HepG2 (cell line): ENCODE measurements at regions not wholly inside any gene's neighbourhood (a gene's known extent, or its start where the extent isn't known, plus 50 kb on each side); places are given as distances from the start of the nearest gene placed in this dataset.

Experiments
- ATAC-seq: fragments of 200-7000 bp; cut with Tn5 transposase; 3 replicates; pipeline ENCODE4 v1.9.1; 2020; ENCODE audit warnings: mild to moderate bottlenecking, moderate library complexity
- BruUV-seq: library from RNA; stranded (reverse); fragments of 400-500 nt; replicated peaks from 2 replicates; lab custom pipeline; 2021; lab: Mats Ljungman, UMichigan
- CTCF ChIA-PET: fragments of 300-600 bp; formaldehyde crosslinking; extraction: SDS; loops from one replicate; lab custom pipeline; 2021; ENCODE audit warnings: low total read pairs, inconsistent platforms, low intra/inter-chr PET ratio; lab: Yijun Ruan, JAX
- POLR2A ChIA-PET: fragments of 350-600 bp; sonication (Branson Sonifier 250); formaldehyde crosslinking; loops from one replicate; lab custom pipeline; 2020; ENCODE audit warnings: antibody characterized with exemption, inconsistent platforms; lab: Yijun Ruan, JAX
- DNase-seq: peaks from one replicate; pipeline ENCODE4 v3.0.0-alpha.2; 2015; ENCODE audit warnings: low spot score
- FAIRE-seq: peaks from 3 replicates; lab custom pipeline; 2011; peaks lifted over from hg19 to GRCh38; lab: Jason Lieb, UNC
- H2AFZ ChIP-seq: one replicate; pipeline ENCODE4 v1.6.1; 2011; ENCODE audit warnings: low read length, inconsistent platforms
- H3K27ac ChIP-seq: fragments of 300-600 bp; 3 replicates; pipeline ENCODE4 v1.8.0; 2011; ENCODE audit warnings: mixed run types, mild to moderate bottlenecking, mixed read lengths, low read length, inconsistent platforms; ENCODE audit not compliant: insufficient read depth; ENCODE audit errors: extremely low read length
- H3K27me3 ChIP-seq, 2 experiments: fragments of 200-600 bp in 1 of 2; 2 replicates in 1 of 2; 3 replicates in 1 of 2; pipeline versions ENCODE4 v1.6.0 to v1.8.0; 2011; ENCODE audit warnings: low read length in 2 of 2, mild to moderate bottlenecking in 2 of 2, moderate library complexity in 2 of 2, inconsistent platforms in 1 of 2; ENCODE audit not compliant: insufficient read depth in 2 of 2, control insufficient read depth in 1 of 2
- H3K36me3 ChIP-seq, 2 experiments: fragments of 200-600 bp in 1 of 2; replicated peaks in 1 of 2; 2 replicates in 1 of 2; 3 replicates in 1 of 2; pipeline versions ENCODE4 v1.5.1 to v1.8.0; 2011; ENCODE audit warnings: low read length in 2 of 2, inconsistent platforms in 1 of 2; ENCODE audit not compliant: insufficient read depth in 2 of 2, control insufficient read depth in 1 of 2
- H3K4me1 ChIP-seq: 2 replicates; pipeline ENCODE4 v1.5.1; 2012; ENCODE audit warnings: low read length, inconsistent platforms; ENCODE audit not compliant: insufficient read depth
- H3K4me2 ChIP-seq: 2 replicates; pipeline ENCODE4 v1.6.0; 2011; ENCODE audit warnings: low read depth, low read length, inconsistent platforms
- H3K4me3 ChIP-seq, 3 experiments: fragments of 200-600 bp in 1 of 3; sonication (generic), shearing (Covaris generic) in 1 of 3; replicated peaks in 1 of 3; 2 replicates each; pipeline ENCODE4 v1.5.1; 2011 to 2016; ENCODE audit warnings: low read length in 3 of 3, inconsistent platforms in 2 of 3, low read depth in 2 of 3, mild to moderate bottlenecking in 2 of 3, control low read depth in 1 of 3, mixed read lengths in 1 of 3; ENCODE audit not compliant: insufficient read depth in 1 of 3
- H3K79me2 ChIP-seq: one replicate; pipeline ENCODE4 v1.6.1; 2011; ENCODE audit warnings: low read length, inconsistent platforms; ENCODE audit not compliant: insufficient read depth
- H3K9ac ChIP-seq: 2 replicates; pipeline ENCODE4 v1.6.0; 2011; ENCODE audit warnings: mild to moderate bottlenecking, low read depth, low read length, inconsistent platforms; ENCODE audit not compliant: insufficient read depth
- H3K9me3 ChIP-seq: 2 replicates; pipeline ENCODE4 v1.5.1; 2012; ENCODE audit warnings: mild to moderate bottlenecking, low read length
- H4K20me1 ChIP-seq: 2 replicates; pipeline ENCODE4 v1.6.0; 2011; ENCODE audit warnings: inconsistent platforms, mild to moderate bottlenecking, low read length, moderate library complexity; ENCODE audit not compliant: insufficient read depth
- ATF7 ChIP-seq, 2 experiments: fragments of 450-650 bp in 1 of 2; sonication (generic) in 1 of 2; formaldehyde crosslinking in 1 of 2; IDR thresholded peaks; 2 replicates each; pipeline versions ENCODE4 v1.4.0 to v1.6.1; 2016 to 2020; ENCODE audit warnings: antibody characterized with exemption in 1 of 2, mild to moderate bottlenecking in 1 of 2, missing genetic modification reagents in 1 of 2
- CEBPB ChIP-seq: IDR thresholded peaks from 2 replicates; pipeline ENCODE4 v1.6.1; 2011; ENCODE audit warnings: low read depth, low read length, improper control_type of control experiment, borderline replicate concordance
- ELF3 ChIP-seq: IDR thresholded peaks from 2 replicates; pipeline ENCODE4 v1.6.1; 2016; ENCODE audit warnings: missing genetic modification reagents, missing compliant biosample characterization
- ZNF430 ChIP-seq: sonication (generic); formaldehyde crosslinking; IDR thresholded peaks from 2 replicates; pipeline ENCODE4 v1.9.0; 2021; ENCODE audit warnings: mild to moderate bottlenecking, missing genetic modification reagents
- WGBS: methylation state at CpG from one replicate; pipeline ENCODE4 v1.1.6; 2017; ENCODE audit warnings: low lambda C conversion rate; 5-methylcytosine and 5-hydroxymethylcytosine counted together
- in situ Hi-C: cut with HindIII; loops from 2 replicates; pipeline ENCODE4 v1.10.0; 2017; ENCODE audit warnings: low pct_unique_long_range_greater_than_20kb; ENCODE audit not compliant: extremely low pct_ligation_motif_present
- intact Hi-C: fragments of 100-400 bp; cut with micrococcal nuclease; formaldehyde crosslinking; loops from one replicate; pipeline ENCODE4 v1.10.0; 2022; ENCODE audit not compliant: unreplicated experiment

GRCh38 chr6:155528335-155528734, 72.7 kb upstream of the NOX3 start:
- 90% methylated on average over 1 of the region's 1 CpG for WGBS
- no peaks in the 10 kb centered on the region for H3K36me3 ChIP-seq
- H3K9ac ChIP-seq: peak overlapping the region; percentile 10; the same call in 1 of the 2 replicates
- TF ChIP-seq ATF7 (IDR thresholded peaks at IDR 0.05): peak; percentile 80
- no peak for TF ChIP-seq ATF7 (CRISPR knock-in tag; IDR thresholded peaks at IDR 0.05)
- TF ChIP-seq ELF3 (CRISPR knock-in tag): no peak
- no peaks in the 10 kb centered on the region for H4K20me1 ChIP-seq
- H3K4me1 ChIP-seq: peaks cover 33% of the 10 kb centered on the region
- no peak for ATAC-seq
- DNase-seq: no peak
- H3K79me2 ChIP-seq: no peaks in the 10 kb centered on the region
- no peaks in the 10 kb centered on the region for H3K27me3 ChIP-seq
- no peak overlapping the region for H3K4me2 ChIP-seq
- no peak overlapping the region for H2AFZ ChIP-seq
- peaks cover 16% of the 10 kb centered on the region for H3K9me3 ChIP-seq
- no peak overlapping the region for H3K4me3 ChIP-seq
- no TSS peak for BruUV-seq
- ChIA-PET POLR2A (interaction anchor here (1.1 to 2.3 kb wide), 7 partner anchors 8 to 209 kb away, joined by 3 to 76 read pairs (median 6); no protein-coding TSS in a partner anchor), CTCF (interaction anchor here (4.8 kb wide), 1 partner anchor 200 kb away, joined by 43 read pairs; no protein-coding TSS in a partner anchor)
- intact Hi-C loops: no loop called here
- FAIRE-seq: no peak
- peak overlapping the region; percentile 71 for H3K27ac ChIP-seq
- in situ Hi-C loops: loop anchor here (25.0 kb wide), 1 partner anchor 616 kb away; no protein-coding TSS in a partner anchor

- Histone ChIP-seq H3K4me1 (peaks cover 33% of the 10 kb centered on the region), H3K36me3 (no peaks in the 10 kb centered on the region), H3K9me3 (peaks cover 10% of the 10 kb centered on the region; the same call in 1 of the 2 replicates), H3K4me2 (no peak overlapping the region), H4K20me1 (no peaks in the 10 kb centered on the region), H3K27me3 (no peaks in the 10 kb centered on the region), H3K79me2 (no peaks in the 10 kb centered on the region), H2AFZ (no peak overlapping the region), H3K27ac (no peak overlapping the region), H3K9ac (no peak overlapping the region), H3K4me3 (no peak overlapping the region)
- in situ Hi-C loops (loop anchor here (25.0 kb wide), 1 partner anchor 615 kb away; no protein-coding TSS in a partner anchor), intact Hi-C loops (no loop called here)
- FAIRE-seq (no peak), ATAC-seq (no peak), DNase-seq (no peak)
- WGBS: 97% methylated on average over 3 of the region's 3 CpGs
- TF ChIP-seq ZNF430 (CRISPR knock-in tag): no peak
- peak; percentile 86 for TF ChIP-seq CEBPB
- BruUV-seq: no TSS peak
- POLR2A ChIA-PET: no interaction called here
- CTCF ChIA-PET: no interaction called here
Observed at GRCh38 chr6:155527443-155527842, 71.8 kb upstream of the NOX3 start.
